Dermis blood vessel endothelial cell (primary cell): ENCODE measurements at regions not wholly inside any gene's neighbourhood (a gene's known extent, or its start where the extent isn't known, plus 50 kb on each side); places are given as distances from the start of the nearest gene placed in this dataset.
A peak's percentile ranks its signal among the peaks of the same experiment; 100 is the strongest.
"Not testable (repeated sequence)": the region's sequence is repeated elsewhere in the genome, so short reads cannot be mapped to it uniquely, and the experiment has no call there.

Source experiments
- DNase-seq: peaks from one replicate; pipeline ENCODE4 v3.0.0; 2010

- peak; percentile 49 for DNase-seq
Observed at GRCh38 chrX:124426288-124427169, 80.2 kb downstream of the SH2D1A start.

GRCh38 chrX:124433186-124433585 is 86.8 kb downstream of the SH2D1A start:
- no peak for DNase-seq

GRCh38 chrX:124435616-124436015 is 89.3 kb downstream of the SH2D1A start:
- no peak for DNase-seq

- DNase-seq: no peak
Observed at GRCh38 chrX:124440695-124441094, 94.3 kb downstream of the SH2D1A start.

GRCh38 chrX:124441971-124442590 is 95.7 kb downstream of the SH2D1A start:
- DNase-seq: no peak

- DNase-seq: no peak
Observed at GRCh38 chrX:124455966-124456365, 109.6 kb downstream of the SH2D1A start.

- DNase-seq: not testable (repeated sequence)
Observed at GRCh38 chrX:124459851-124460250, 113.5 kb downstream of the SH2D1A start.

GRCh38 chrX:124462931-124463330 is 116.6 kb downstream of the SH2D1A start:
- DNase-seq: no peak

- DNase-seq: no peak
Observed at GRCh38 chrX:124467202-124467601, 120.8 kb downstream of the SH2D1A start.

- DNase-seq: no peak
Observed at GRCh38 chrX:124475358-124475757, 129.0 kb downstream of the SH2D1A start.

- no peak for DNase-seq
Observed at GRCh38 chrX:124476562-124476961, 130.2 kb downstream of the SH2D1A start.

- no peak for DNase-seq
Observed at GRCh38 chrX:124478046-124478445, 131.7 kb downstream of the SH2D1A start.

GRCh38 chrX:124488412-124489161 is 142.2 kb downstream of the SH2D1A start:
- DNase-seq: no peak

GRCh38 chrX:124493984-124494383 is 147.6 kb downstream of the SH2D1A start:
- DNase-seq: no peak

- DNase-seq: no peak
Observed at GRCh38 chrX:124497386-124497785, 151.0 kb downstream of the SH2D1A start.

GRCh38 chrX:124501586-124501985 is 155.2 kb downstream of the SH2D1A start:
- no peak for DNase-seq

- no peak for DNase-seq
Observed at GRCh38 chrX:124502166-124502565, 155.8 kb downstream of the SH2D1A start.

- DNase-seq: no peak
Observed at GRCh38 chrX:124502599-124502998, 156.2 kb downstream of the SH2D1A start.

GRCh38 chrX:124504111-124504983 is 158.0 kb downstream of the SH2D1A start:
- DNase-seq: no peak

GRCh38 chrX:124506066-124506465 is 159.7 kb downstream of the SH2D1A start:
- DNase-seq: no peak

- DNase-seq: no peak
Observed at GRCh38 chrX:124507246-124507645, 160.9 kb downstream of the SH2D1A start.

- DNase-seq: no peak
Observed at GRCh38 chrX:124518885-124519284, 172.5 kb downstream of the SH2D1A start.
